SK-N-MC (cell line): ENCODE measurements at regions not wholly inside any gene's neighbourhood (a gene's known extent, or its start where the extent isn't known, plus 50 kb on each side); places are given as distances from the start of the nearest gene placed in this dataset.

ENCODE experiments used
- EZH2 ChIP-seq: fragments of 200-600 bp; sonication (generic); IDR thresholded peaks from one replicate; pipeline ENCODE4 v1.6.1; 2017; ENCODE audit warnings: antibody characterized with exemption
- FOXP2 ChIP-seq: optimal IDR thresholded peaks from 2 replicates; pipeline ENCODE3; 2011; ENCODE audit warnings: mild to moderate bottlenecking, moderate library complexity; ENCODE audit not compliant: insufficient read depth; ENCODE audit errors: extremely low read length, control extremely low read depth
- POLR2AphosphoS5 ChIP-seq: IDR thresholded peaks from 2 replicates; pipeline ENCODE4 v1.6.1; 2012; ENCODE audit warnings: mild to moderate bottlenecking, low read depth, low read length, borderline replicate concordance

DNA sequence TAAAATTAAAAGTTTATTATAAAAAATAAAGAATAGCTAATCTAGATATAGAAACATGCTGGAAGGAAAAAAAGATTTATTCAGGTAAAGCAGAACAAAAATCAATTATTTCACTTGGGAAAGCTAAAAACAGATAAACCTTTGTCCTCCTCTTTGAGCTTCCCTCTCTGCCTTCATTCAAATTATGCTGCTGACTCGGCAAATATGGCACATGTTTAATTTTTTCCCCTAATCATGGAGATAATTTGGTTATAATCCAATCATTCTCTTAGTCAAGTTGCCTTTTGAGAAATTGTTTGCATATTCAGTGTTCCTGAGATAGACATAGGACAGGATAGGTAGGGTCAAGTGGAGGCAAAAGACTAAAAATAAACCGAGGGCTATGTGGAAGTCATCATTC lies 556.8 kb upstream of the PTCHD4 start:
- TF ChIP-seq POLR2AphosphoS5 (no peak), EZH2 (no peak), FOXP2 (no peak)
